ENCODE measurements at regions not wholly inside any gene's neighbourhood (a gene's known extent, or its start where the extent isn't known, plus 50 kb on each side); places are given as distances from the start of the nearest gene placed in this dataset.
A peak's percentile ranks its signal among the peaks of the same experiment; 100 is the strongest.

DNA sequence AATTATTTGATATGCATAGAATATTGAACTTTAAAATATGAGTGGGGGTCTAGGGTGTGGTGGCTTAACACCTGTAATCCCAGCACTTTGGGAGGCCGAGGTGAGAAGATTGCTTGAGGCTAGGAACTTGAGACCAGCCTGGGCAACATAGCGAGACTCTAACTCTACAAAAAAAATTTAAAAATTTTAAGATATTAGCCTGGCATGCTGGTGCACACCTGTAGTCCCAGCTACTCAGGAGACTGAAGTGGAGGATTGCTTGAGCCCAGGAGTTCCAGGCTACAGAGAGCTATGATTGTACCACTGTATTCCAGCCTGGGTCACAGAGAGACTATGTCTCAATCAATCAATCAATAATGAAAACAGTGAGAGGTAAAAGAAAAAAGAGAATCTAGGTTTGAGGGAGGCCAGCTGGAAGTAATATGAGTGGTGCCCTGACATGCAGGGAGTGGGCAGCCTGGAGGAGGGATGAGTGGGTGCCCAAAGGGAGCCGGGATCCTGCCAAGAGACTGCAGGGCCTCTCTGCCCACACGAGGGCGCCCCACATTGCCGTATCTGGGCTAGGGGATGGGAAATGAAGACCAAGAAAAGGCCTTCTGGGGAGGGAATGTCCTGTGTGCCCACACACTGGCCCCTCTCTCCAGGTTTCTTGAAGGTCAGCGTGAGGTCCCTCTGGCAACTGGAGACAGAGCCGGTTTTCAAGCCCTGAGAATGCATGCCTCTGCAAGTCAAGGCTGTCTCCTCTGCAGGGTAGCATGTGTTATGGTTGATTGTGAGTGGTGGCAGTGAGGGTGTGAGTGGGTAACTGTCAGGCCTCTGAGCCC, 93.9 kb upstream of the PPM1J start:
- no peaks in the 10 kb centered on the region for H3K27me3 ChIP-seq (ENCODE audit: control insufficient read depth, insufficient read depth, low read length, poor library complexity, severe bottlenecking)
- DNase-seq: peak; percentile 97
- Mint-ChIP-seq H3K36me3 (ENCODE audit: low read depth) (peaks cover 19% of the 10 kb centered on the region), H3K27me3 (ENCODE audit: insufficient read depth) (peaks cover under 1% of the 10 kb centered on the region), H3K9me3 (no peaks in the 10 kb centered on the region), H3K4me1 (peaks cover 64% of the 10 kb centered on the region), H3K27ac (peak overlapping the region; percentile 76), H3K4me3 (peak overlapping the region; percentile 72)
- TF ChIP-seq CTCF (conservative IDR thresholded peaks at IDR 0.05): peak; percentile 98
- H3K4me1 ChIP-seq (ENCODE audit: control insufficient read depth, insufficient read depth, low read length): peaks cover 6% of the 10 kb centered on the region
- peak overlapping the region; percentile 19 for H3K9ac ChIP-seq (ENCODE audit: extremely low read depth, low read length, poor library complexity, severe bottlenecking)
- H3K4me3 ChIP-seq (ENCODE audit: low read length): peak overlapping the region; percentile 32
- H3K27ac ChIP-seq (ENCODE audit: low read depth, low read length): peak overlapping the region; percentile 30
- WGBS, 2 experiments (ENCODE audit: insufficient coverage in 1 of 2, insufficient read length in 1 of 2): 26 to 61% methylated on average over 3 to 8 of the region's 8 CpGs
- H3K9me3 ChIP-seq (ENCODE audit: control insufficient read depth, low read length): no peaks in the 10 kb centered on the region
- H3K36me3 ChIP-seq (ENCODE audit: control insufficient read depth, insufficient read depth, low read length): peaks cover 11% of the 10 kb centered on the region

DNA sequence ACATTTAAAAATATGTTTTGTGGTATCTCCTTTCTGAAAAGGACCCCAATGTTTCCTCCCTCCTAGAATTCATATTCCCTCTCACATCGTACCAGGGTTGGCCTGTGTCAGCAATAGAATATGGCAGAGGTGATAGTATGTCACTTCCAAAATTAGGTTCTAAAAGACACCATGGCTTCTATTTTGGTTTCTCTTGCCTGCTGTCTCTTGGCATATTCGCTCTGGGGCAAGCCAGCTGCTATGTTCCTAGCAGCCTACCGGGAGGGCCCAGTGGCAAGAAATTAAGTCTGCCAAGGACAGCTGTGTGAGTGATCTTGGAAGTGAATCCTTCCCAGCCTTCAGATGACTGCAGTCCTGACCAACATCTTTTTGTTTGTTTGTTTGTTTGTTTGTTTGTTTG, 92.9 kb upstream of the PPM1J start:
- Histone ChIP-seq H3K27me3 (ENCODE audit: control insufficient read depth, insufficient read depth, low read length, poor library complexity, severe bottlenecking) (no peaks in the 10 kb centered on the region), H3K9ac (ENCODE audit: extremely low read depth, low read length, poor library complexity, severe bottlenecking) (no peak overlapping the region), H3K9me3 (ENCODE audit: control insufficient read depth, low read length) (no peaks in the 10 kb centered on the region), H3K4me3 (ENCODE audit: low read length) (no peak overlapping the region), H3K36me3 (ENCODE audit: control insufficient read depth, insufficient read depth, low read length) (peaks cover 8% of the 10 kb centered on the region), H3K27ac (ENCODE audit: low read depth, low read length) (no peak overlapping the region), H3K4me1 (ENCODE audit: control insufficient read depth, insufficient read depth, low read length) (peaks cover 7% of the 10 kb centered on the region)
- DNase-seq: no peak
- Mint-ChIP-seq H3K9me3 (no peaks in the 10 kb centered on the region), H3K4me3 (no peak overlapping the region), H3K27me3 (ENCODE audit: insufficient read depth) (peaks cover 3% of the 10 kb centered on the region), H3K4me1 (peaks cover 59% of the 10 kb centered on the region), H3K36me3 (ENCODE audit: low read depth) (peaks cover 16% of the 10 kb centered on the region), H3K27ac (no peak overlapping the region)
- TF ChIP-seq CTCF (conservative IDR thresholded peaks at IDR 0.05): no peak
- WGBS, 2 experiments (ENCODE audit: insufficient coverage in 1 of 2, insufficient read length in 1 of 2): 87 to 97% methylated on average over 2 to 3 of the region's 3 CpGs

DNA sequence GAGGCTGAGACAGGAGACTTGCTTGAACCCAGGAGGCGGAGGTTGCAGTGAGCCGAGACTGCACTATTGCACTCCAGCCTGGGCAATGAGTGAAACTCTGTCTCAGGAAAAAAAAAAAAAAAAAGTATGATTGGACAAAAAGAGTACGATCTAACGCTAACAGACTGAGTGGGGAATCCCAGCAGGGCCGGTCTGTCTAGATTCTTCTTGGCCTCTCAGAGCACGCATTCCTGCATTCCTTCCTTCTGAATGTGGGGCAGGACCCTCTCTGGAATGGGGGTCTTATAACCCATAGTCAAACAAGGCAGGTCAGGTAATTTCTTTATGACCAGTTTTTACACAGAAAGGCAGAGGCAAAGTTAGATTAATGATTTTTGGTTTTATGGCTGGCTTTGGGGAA, 92.0 kb upstream of the PPM1J start:
- peaks cover 7% of the 10 kb centered on the region for H3K4me1 ChIP-seq (ENCODE audit: control insufficient read depth, insufficient read depth, low read length)
- no peak for DNase-seq
- no peak overlapping the region for H3K4me3 Mint-ChIP-seq
- H3K4me1 Mint-ChIP-seq: peaks cover 50% of the 10 kb centered on the region
- H3K9me3 Mint-ChIP-seq: no peaks in the 10 kb centered on the region
- 88 to 93% methylated on average over 5 to 6 of the region's 6 CpGs for WGBS, 2 experiments (ENCODE audit: insufficient coverage in 1 of 2, insufficient read length in 1 of 2)
- H3K27me3 Mint-ChIP-seq (ENCODE audit: insufficient read depth): peaks cover 4% of the 10 kb centered on the region
- H3K9me3 ChIP-seq (ENCODE audit: control insufficient read depth, low read length): no peaks in the 10 kb centered on the region
- TF ChIP-seq CTCF (conservative IDR thresholded peaks at IDR 0.05): no peak
- H3K36me3 ChIP-seq (ENCODE audit: control insufficient read depth, insufficient read depth, low read length): peaks cover 3% of the 10 kb centered on the region
- no peak overlapping the region for H3K9ac ChIP-seq (ENCODE audit: extremely low read depth, low read length, poor library complexity, severe bottlenecking)
- peak overlapping the region; percentile 62 for H3K27ac Mint-ChIP-seq
- H3K27me3 ChIP-seq (ENCODE audit: control insufficient read depth, insufficient read depth, low read length, poor library complexity, severe bottlenecking): no peaks in the 10 kb centered on the region
- no peak overlapping the region for H3K4me3 ChIP-seq (ENCODE audit: low read length)
- H3K36me3 Mint-ChIP-seq (ENCODE audit: low read depth): peaks cover 7% of the 10 kb centered on the region
- no peak overlapping the region for H3K27ac ChIP-seq (ENCODE audit: low read depth, low read length)

Data from endodermal cell (in vitro differentiated cells).